ENCODE measurements at regions not wholly inside any gene's neighbourhood (a gene's known extent, or its start where the extent isn't known, plus 50 kb on each side); places are given as distances from the start of the nearest gene placed in this dataset.
"Not testable (repeated sequence)": the region's sequence is repeated elsewhere in the genome, so short reads cannot be mapped to it uniquely, and the experiment has no call there.

- Mint-ChIP-seq H3K27ac (no peak overlapping the region), H3K27me3 (peaks cover 19% of the 10 kb centered on the region), H3K36me3 (ENCODE audit: low read depth) (no peaks in the 10 kb centered on the region), H3K9me3 (peaks cover 10% of the 10 kb centered on the region), H3K4me1 (ENCODE audit: low read depth) (no peaks in the 10 kb centered on the region), H3K4me3 (no peak overlapping the region)
These were observed 50.8 kb upstream of the SEL1L start for GRCh38 chr14:81584495-81584894.

DNA sequence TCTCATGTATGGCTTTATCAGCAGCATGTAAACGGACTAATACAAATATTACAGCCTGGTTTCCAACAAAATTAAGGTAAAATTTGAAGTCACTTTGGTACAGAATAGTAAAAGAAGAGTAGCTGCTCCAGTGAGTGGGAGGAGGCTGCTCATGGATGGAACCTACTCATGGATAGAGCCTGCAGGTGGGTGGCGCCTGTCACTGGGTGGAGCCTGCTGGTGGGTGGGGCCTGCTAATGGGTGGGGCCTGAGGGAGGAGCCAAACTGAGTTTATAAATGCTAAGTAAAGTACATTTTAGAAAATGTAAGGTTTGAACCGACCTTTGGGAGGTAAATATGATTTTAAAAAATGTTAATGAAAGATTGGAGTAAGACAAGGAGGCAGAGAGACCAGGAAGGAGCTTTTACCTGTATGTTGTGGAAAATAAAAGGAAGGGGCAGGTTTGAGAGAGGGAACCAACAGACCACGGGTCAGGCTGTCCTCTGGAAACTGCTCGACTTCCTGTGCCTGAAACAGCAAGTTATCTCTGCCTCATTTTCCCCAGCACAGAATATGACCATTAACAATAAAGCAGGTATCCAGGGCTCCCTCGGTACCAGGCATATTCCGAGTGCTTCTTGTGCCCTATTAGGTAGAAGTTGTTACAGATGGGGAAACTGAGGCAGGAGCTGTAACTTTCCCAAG, 55.9 kb upstream of the SEL1L start:
- no peaks in the 10 kb centered on the region for H3K9me3 Mint-ChIP-seq
- H3K27ac Mint-ChIP-seq, result no peak overlapping the region
- H3K27me3 Mint-ChIP-seq, result peaks cover 11% of the 10 kb centered on the region
- no peak overlapping the region for H3K4me3 Mint-ChIP-seq
- H3K36me3 Mint-ChIP-seq (ENCODE audit: low read depth), result no peaks in the 10 kb centered on the region
- no peaks in the 10 kb centered on the region for H3K4me1 Mint-ChIP-seq (ENCODE audit: low read depth)

- no peaks in the 10 kb centered on the region for H3K9me3 Mint-ChIP-seq
- H3K27ac Mint-ChIP-seq, result no peak overlapping the region
- H3K27me3 Mint-ChIP-seq, result peaks cover 17% of the 10 kb centered on the region
- no peaks in the 10 kb centered on the region for H3K36me3 Mint-ChIP-seq (ENCODE audit: low read depth)
- no peak overlapping the region for H3K4me3 Mint-ChIP-seq
- H3K4me1 Mint-ChIP-seq (ENCODE audit: low read depth), result no peaks in the 10 kb centered on the region
These were observed 57.6 kb upstream of the SEL1L start for GRCh38 chr14:81591266-81591665.

- no peaks in the 10 kb centered on the region for H3K36me3 Mint-ChIP-seq (ENCODE audit: low read depth)
- no peaks in the 10 kb centered on the region for H3K4me1 Mint-ChIP-seq (ENCODE audit: low read depth)
- no peaks in the 10 kb centered on the region for H3K9me3 Mint-ChIP-seq
- H3K4me3 Mint-ChIP-seq, result no peak overlapping the region
- peaks cover 18% of the 10 kb centered on the region for H3K27me3 Mint-ChIP-seq
- no peak overlapping the region for H3K27ac Mint-ChIP-seq
These were observed 60.4 kb upstream of the SEL1L start for GRCh38 chr14:81594012-81594411.

DNA sequence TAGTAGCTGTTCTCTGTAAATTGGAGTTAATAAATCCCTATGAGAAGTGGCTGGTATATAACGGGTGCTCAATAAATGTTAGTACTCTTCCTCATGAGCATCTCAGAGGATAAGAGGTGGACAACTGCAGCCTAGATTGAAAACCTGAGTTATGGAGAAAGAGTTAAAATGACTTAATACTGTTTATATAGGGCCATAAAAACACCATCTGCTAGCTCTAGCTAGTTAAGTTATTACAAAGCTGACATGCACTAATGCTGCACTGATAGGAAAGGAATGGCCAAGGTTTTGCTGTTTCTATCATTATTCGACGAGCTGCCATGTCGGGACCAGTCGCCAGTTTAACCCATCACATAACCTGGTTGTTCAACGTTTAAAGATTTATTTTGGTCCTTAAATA, 72.0 kb upstream of the SEL1L start:
- peaks cover 12% of the 10 kb centered on the region for H3K27me3 Mint-ChIP-seq
- H3K27ac Mint-ChIP-seq, result no peak overlapping the region
- no peaks in the 10 kb centered on the region for H3K36me3 Mint-ChIP-seq (ENCODE audit: low read depth)

DNA sequence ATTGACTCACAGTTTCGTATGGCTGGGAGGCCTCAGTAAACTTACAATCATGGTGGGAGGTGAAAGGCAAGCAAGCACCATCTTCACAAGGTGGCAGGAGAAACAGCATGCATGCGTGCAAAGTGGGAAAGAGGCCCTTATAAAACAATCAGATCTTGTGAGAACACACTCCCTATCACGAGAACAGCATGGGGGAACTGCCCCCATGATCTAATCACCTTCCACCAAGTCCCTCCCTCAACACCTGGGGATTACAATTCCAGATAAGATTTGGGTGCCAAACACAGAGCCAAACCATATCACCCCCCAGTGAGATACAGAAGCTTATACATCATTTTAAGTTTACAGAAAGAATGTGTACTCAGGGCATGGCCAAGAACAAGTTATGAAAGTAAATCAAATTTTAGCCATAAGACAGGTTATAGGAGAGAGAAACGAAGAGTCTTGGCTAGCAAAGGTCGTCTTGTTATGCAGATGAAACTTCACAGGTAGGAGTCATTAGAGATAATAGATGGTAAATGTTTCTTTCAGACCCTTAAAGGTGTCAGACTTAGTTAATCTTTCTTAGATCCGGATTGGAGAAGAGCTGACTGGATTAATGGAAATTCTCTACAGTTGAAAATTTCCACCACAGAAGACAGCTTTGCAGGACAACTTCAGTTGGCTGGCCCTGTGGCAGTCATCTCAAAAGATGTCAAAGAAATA, 79.8 kb upstream of the SEL1L start:
- H3K27me3 Mint-ChIP-seq, result no peaks in the 10 kb centered on the region

More for the DNA sequence above, 72.0 kb upstream of the SEL1L start:
- H3K4me3 Mint-ChIP-seq, result no peak overlapping the region
- no peaks in the 10 kb centered on the region for H3K9me3 Mint-ChIP-seq
- H3K4me1 Mint-ChIP-seq (ENCODE audit: low read depth), result no peaks in the 10 kb centered on the region

GRCh38 chr14:81614302-81614701, 80.6 kb upstream of the SEL1L start:
- not testable (repeated sequence) for H3K4me3 Mint-ChIP-seq; H3K9me3 Mint-ChIP-seq; H3K4me1 Mint-ChIP-seq (ENCODE audit: low read depth); H3K27ac Mint-ChIP-seq; H3K36me3 Mint-ChIP-seq (ENCODE audit: low read depth); H3K27me3 Mint-ChIP-seq

More for the DNA sequence above, 79.8 kb upstream of the SEL1L start:
- H3K36me3 Mint-ChIP-seq (ENCODE audit: low read depth), result no peaks in the 10 kb centered on the region
- no peak overlapping the region for H3K4me3 Mint-ChIP-seq
- no peaks in the 10 kb centered on the region for H3K4me1 Mint-ChIP-seq (ENCODE audit: low read depth)
- H3K9me3 Mint-ChIP-seq, result no peaks in the 10 kb centered on the region
- no peak overlapping the region for H3K27ac Mint-ChIP-seq

GRCh38 chr14:81618695-81619094, 85.0 kb upstream of the SEL1L start:
- Mint-ChIP-seq H3K27ac (no peak overlapping the region), H3K4me3 (no peak overlapping the region), H3K27me3 (no peaks in the 10 kb centered on the region), H3K36me3 (ENCODE audit: low read depth) (no peaks in the 10 kb centered on the region), H3K4me1 (ENCODE audit: low read depth) (no peaks in the 10 kb centered on the region), H3K9me3 (no peaks in the 10 kb centered on the region)

GRCh38 chr14:81619816-81620215, 86.2 kb upstream of the SEL1L start:
- H3K9me3 Mint-ChIP-seq, result no peaks in the 10 kb centered on the region
- no peaks in the 10 kb centered on the region for H3K4me1 Mint-ChIP-seq (ENCODE audit: low read depth)
- no peak overlapping the region for H3K4me3 Mint-ChIP-seq
- H3K36me3 Mint-ChIP-seq (ENCODE audit: low read depth), result no peaks in the 10 kb centered on the region
- peaks cover 6% of the 10 kb centered on the region for H3K27me3 Mint-ChIP-seq
- no peak overlapping the region for H3K27ac Mint-ChIP-seq

DNA sequence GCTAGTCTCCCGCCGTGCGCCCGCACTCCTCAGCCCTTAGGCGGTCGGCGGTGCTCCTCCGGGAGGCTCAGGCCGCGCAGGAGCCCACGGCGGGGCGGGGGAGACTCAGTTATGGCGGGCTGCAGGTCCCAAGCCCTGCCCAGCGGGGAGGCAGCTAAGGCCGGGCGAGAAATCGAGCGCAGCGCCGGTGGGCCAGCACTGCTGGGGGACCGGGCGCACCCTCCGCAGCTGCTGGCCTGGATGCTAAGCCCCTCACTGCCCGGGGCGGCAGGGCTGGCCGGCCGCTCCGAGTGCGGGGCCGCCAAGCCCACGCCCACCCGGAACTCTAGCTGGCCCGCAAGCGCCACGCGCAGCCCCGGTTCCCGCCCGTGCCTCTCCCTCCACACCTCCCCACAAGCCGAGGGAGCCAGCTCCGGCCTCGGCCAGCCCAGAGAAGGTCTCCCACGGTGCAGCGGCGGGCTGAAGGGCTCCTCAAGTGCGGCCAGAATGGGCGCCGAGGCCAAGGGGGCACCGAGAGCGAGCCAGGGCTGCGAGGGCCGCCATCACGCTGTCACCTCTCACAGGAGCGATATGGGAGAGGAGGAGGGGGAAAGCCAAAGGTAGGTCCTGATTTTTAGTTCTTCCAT, 90.2 kb upstream of the SEL1L start:
- H3K36me3 Mint-ChIP-seq (ENCODE audit: low read depth); H3K4me1 Mint-ChIP-seq (ENCODE audit: low read depth); H3K4me3 Mint-ChIP-seq; H3K27ac Mint-ChIP-seq; H3K9me3 Mint-ChIP-seq; H3K27me3 Mint-ChIP-seq: not testable (repeated sequence)

- H3K4me1 Mint-ChIP-seq (ENCODE audit: low read depth), result no peaks in the 10 kb centered on the region
- H3K27ac Mint-ChIP-seq, result no peak overlapping the region
- H3K36me3 Mint-ChIP-seq (ENCODE audit: low read depth), result no peaks in the 10 kb centered on the region
- no peak overlapping the region for H3K4me3 Mint-ChIP-seq
- H3K9me3 Mint-ChIP-seq, result no peaks in the 10 kb centered on the region
- H3K27me3 Mint-ChIP-seq, result peaks cover 10% of the 10 kb centered on the region
These were observed 91.7 kb upstream of the SEL1L start for GRCh38 chr14:81625343-81625742.

- no peaks in the 10 kb centered on the region for H3K4me1 Mint-ChIP-seq (ENCODE audit: low read depth)
- H3K27ac Mint-ChIP-seq, result no peak overlapping the region
- peaks cover 8% of the 10 kb centered on the region for H3K27me3 Mint-ChIP-seq
- no peaks in the 10 kb centered on the region for H3K36me3 Mint-ChIP-seq (ENCODE audit: low read depth)
- no peak overlapping the region for H3K4me3 Mint-ChIP-seq
- no peaks in the 10 kb centered on the region for H3K9me3 Mint-ChIP-seq
These were observed 98.5 kb upstream of the SEL1L start for GRCh38 chr14:81632157-81632556.

GRCh38 chr14:81633496-81633895, 99.8 kb upstream of the SEL1L start:
- Mint-ChIP-seq H3K4me1 (ENCODE audit: low read depth) (no peaks in the 10 kb centered on the region), H3K27ac (no peak overlapping the region), H3K4me3 (no peak overlapping the region), H3K9me3 (no peaks in the 10 kb centered on the region), H3K36me3 (ENCODE audit: low read depth) (no peaks in the 10 kb centered on the region), H3K27me3 (peaks cover 8% of the 10 kb centered on the region)

DNA sequence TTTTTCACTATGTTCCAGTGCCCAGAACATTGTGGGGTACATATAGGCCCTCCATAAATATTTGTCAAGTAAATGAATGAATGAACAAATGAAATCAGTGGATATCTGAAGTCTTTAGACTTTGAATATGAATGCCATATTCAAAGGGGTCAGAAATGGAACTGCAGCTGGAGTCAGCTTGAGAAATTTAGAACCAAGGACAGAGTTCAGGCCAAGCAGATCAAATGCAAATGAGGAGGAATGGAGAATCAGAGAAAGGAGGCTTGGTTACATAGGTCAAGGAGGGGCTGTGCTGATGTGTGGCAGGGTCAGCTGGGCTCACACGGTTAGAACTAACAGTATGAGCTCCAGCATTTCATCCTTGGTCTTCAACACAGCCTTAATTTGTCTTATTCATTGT, 104.0 kb upstream of the SEL1L start:
- H3K4me1 Mint-ChIP-seq (ENCODE audit: low read depth), result no peaks in the 10 kb centered on the region
- peaks cover 6% of the 10 kb centered on the region for H3K27me3 Mint-ChIP-seq
- H3K4me3 Mint-ChIP-seq, result no peak overlapping the region
- no peaks in the 10 kb centered on the region for H3K9me3 Mint-ChIP-seq
- H3K36me3 Mint-ChIP-seq (ENCODE audit: low read depth), result no peaks in the 10 kb centered on the region
- no peak overlapping the region for H3K27ac Mint-ChIP-seq

DNA sequence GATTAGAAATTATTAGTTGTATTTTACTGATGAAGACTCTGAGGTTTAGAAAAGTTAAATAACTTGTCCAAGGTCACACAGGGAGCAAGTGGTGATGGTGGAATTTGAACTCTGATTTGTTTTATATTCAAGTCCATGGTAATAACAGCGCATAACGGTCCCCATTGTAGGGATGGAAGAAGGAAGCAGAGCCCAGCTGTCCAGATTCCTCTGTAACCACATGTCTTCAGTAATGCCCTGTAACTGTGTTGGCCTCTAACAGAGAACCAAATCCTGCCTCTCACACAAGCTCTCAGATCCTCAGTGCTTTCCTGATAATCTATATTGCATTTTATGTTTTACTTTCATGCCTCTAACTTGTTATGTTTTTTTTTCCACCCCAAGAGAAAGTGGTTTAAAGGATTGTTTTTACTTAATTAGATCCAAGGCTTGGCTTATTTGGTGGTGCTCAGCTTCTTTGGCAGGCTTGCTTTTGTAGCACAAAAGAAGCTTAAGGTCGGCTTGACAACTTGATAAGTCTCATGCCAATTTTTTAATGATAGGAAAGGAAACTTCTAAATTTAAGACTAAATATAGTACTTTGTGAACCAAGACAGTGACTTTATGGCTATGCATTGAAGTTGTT, 105.1 kb upstream of the SEL1L start:
- Mint-ChIP-seq H3K9me3 (no peaks in the 10 kb centered on the region), H3K4me3 (no peak overlapping the region), H3K36me3 (ENCODE audit: low read depth) (no peaks in the 10 kb centered on the region), H3K4me1 (ENCODE audit: low read depth) (no peaks in the 10 kb centered on the region), H3K27me3 (peaks cover 3% of the 10 kb centered on the region), H3K27ac (no peak overlapping the region)

All from stimulated activated naive CD8-positive, alpha-beta T cell treated with anti-CD3 and anti-CD28 coated beads, Interleukin-15, Interleukin-2, amounts not matched to agents 100 ng/mL and 50 ng/mL, for 24 hours (primary cell).